Esophagus squamous epithelium (tissue), 4 donors: ENCODE measurements at regions not wholly inside any gene's neighbourhood (a gene's known extent, or its start where the extent isn't known, plus 50 kb on each side); places are given as distances from the start of the nearest gene placed in this dataset.

Source experiments
- CTCF ChIP-seq, 6 experiments: fragments of 450-650 bp in 4 of 6; fragments of 200-600 bp in 2 of 6; sonication (generic) in 2 of 6; IDR thresholded peaks; one replicate each; pipeline ENCODE4 v1.5.1; 2016 to 2019; ENCODE audit warnings: antibody characterized with exemption in 6 of 6, mild to moderate bottlenecking in 4 of 6, moderate library complexity in 4 of 6
- POLR2A ChIP-seq, 4 donors: fragments of 450-650 bp; IDR thresholded peaks; one replicate each; pipeline ENCODE4 v1.6.1; 2017; ENCODE audit warnings: antibody characterized with exemption in 4 of 4, mild to moderate bottlenecking in 4 of 4, moderate library complexity in 3 of 4

DNA sequence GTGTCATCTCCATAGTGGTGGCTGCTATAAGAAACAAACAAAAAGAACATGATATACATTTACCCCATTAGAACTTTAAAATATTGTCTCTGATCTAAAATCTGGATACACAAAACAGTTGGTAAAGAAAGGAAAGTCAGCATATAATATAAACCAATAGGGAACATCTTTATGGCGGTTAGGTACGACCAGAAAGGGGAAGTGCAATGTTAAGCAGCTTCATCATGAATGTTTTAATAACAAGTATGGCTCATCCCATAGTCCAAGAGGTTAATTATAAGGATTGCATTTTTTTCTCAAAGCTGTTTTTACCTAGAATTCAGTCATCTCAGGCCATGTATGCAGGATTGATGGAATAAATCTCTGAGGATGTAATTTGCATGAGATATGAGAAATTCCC is 1869.7 kb downstream of the PCDH7 start:
- TF ChIP-seq POLR2A (IDR thresholded peaks at IDR 0.05) (no peak), CTCF (IDR thresholded peaks at IDR 0.05) (no peak)
